ENCODE measurements at regions not wholly inside any gene's neighbourhood (a gene's known extent, or its start where the extent isn't known, plus 50 kb on each side); places are given as distances from the start of the nearest gene placed in this dataset.

DNA sequence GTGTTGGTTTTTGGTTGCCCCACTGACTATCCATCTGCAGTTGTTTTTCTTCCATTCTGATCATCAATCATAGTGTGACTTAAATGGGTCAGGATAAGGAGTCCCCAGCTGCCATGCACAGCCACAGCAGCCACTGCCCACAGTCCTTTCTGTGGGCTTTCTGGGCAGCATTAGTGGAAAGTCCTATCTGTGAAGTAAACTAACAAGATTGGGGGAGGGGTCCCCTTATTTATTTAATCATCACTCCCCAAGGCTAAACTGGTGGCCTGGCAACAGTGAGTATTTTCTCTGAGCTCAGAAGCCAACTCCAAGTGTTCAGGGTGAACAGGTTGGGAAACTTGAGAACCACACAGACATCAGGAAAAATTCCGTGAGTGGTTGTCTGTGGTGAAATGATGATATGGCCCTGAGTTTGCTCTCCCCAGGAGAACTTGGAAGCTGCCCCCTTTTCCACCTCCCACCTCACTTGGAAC, 145.0 kb downstream of the CCDC34 start:
- TF ChIP-seq CTCF (IDR thresholded peaks at IDR 0.05) = no peak
- no peak for TF ChIP-seq POLR2A (IDR thresholded peaks at IDR 0.05)
- no peak for TF ChIP-seq POLR2AphosphoS5 (IDR thresholded peaks at IDR 0.05; ENCODE audit: insufficient read depth in 1 of 2, low read depth in 1 of 2)
